ENCODE measurements at regions not wholly inside any gene's neighbourhood (a gene's known extent, or its start where the extent isn't known, plus 50 kb on each side); places are given as distances from the start of the nearest gene placed in this dataset.

- no peak for DNase-seq (ENCODE audit: low read depth in 1 of 2, low spot score in 1 of 2)
- Histone ChIP-seq H3K27me3 (no peaks in the 10 kb centered on the region), H3K9me3 (ENCODE audit: low read depth) (no peaks in the 10 kb centered on the region), H3K36me3 (no peaks in the 10 kb centered on the region), H3K4me3 (no peak overlapping the region), H3K4me1 (ENCODE audit: low read depth) (no peaks in the 10 kb centered on the region), H3K27ac (no peak overlapping the region)
- TF ChIP-seq CTCF (IDR thresholded peaks at IDR 0.05; ENCODE audit: low read depth, low read length), result no peak
These were observed 1823.2 kb upstream of the CDH6 start for GRCh38 chr5:29370248-29370647.

- Histone ChIP-seq H3K4me3 (no peak overlapping the region), H3K36me3 (no peaks in the 10 kb centered on the region), H3K27ac (no peak overlapping the region), H3K4me1 (ENCODE audit: low read depth) (no peaks in the 10 kb centered on the region), H3K9me3 (ENCODE audit: low read depth) (no peaks in the 10 kb centered on the region), H3K27me3 (no peaks in the 10 kb centered on the region)
- no peak for TF ChIP-seq CTCF (IDR thresholded peaks at IDR 0.05; ENCODE audit: low read depth, low read length)
- no peak for DNase-seq (ENCODE audit: low read depth in 1 of 2, low spot score in 1 of 2)
These were observed 1826.2 kb upstream of the CDH6 start for GRCh38 chr5:29367176-29367833.

DNA sequence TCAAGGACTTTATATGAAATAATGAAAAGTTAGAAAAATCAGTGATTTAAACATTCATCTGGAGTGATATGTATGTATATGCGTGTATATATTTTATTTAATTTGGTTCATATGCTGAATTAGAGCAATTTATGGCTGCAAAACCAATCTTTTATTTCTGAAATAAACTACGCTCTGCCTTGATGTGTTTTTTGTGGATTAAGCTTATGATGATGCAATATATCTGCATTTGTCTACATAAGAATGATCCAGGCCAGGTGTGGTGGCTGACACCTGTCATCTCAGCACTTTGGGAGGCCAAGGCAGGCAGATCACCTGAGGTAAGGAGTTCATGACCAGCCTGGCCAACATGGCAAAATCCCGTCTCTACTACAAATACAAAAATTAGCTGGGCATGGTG, 1842.3 kb upstream of the CDH6 start:
- DNase-seq (ENCODE audit: low read depth in 1 of 2, low spot score in 1 of 2), result no peak
- no peak for TF ChIP-seq CTCF (IDR thresholded peaks at IDR 0.05; ENCODE audit: low read depth, low read length)
- no peak overlapping the region for H3K27ac ChIP-seq
- H3K9me3 ChIP-seq (ENCODE audit: low read depth), result no peaks in the 10 kb centered on the region
- H3K4me3 ChIP-seq, result no peak overlapping the region
- H3K36me3 ChIP-seq, result no peaks in the 10 kb centered on the region
- no peaks in the 10 kb centered on the region for H3K27me3 ChIP-seq
- H3K4me1 ChIP-seq (ENCODE audit: low read depth), result no peaks in the 10 kb centered on the region

GRCh38 chr5:29337030-29337429, 1856.5 kb upstream of the CDH6 start:
- H3K36me3 ChIP-seq, result no peaks in the 10 kb centered on the region
- TF ChIP-seq CTCF (IDR thresholded peaks at IDR 0.05; ENCODE audit: low read depth, low read length), result no peak
- H3K27me3 ChIP-seq, result no peaks in the 10 kb centered on the region
- no peaks in the 10 kb centered on the region for H3K4me1 ChIP-seq (ENCODE audit: low read depth)
- H3K27ac ChIP-seq, result no peak overlapping the region
- no peak for DNase-seq (ENCODE audit: low read depth in 1 of 2, low spot score in 1 of 2)
- H3K4me3 ChIP-seq, result no peak overlapping the region
- no peaks in the 10 kb centered on the region for H3K9me3 ChIP-seq (ENCODE audit: low read depth)

DNA sequence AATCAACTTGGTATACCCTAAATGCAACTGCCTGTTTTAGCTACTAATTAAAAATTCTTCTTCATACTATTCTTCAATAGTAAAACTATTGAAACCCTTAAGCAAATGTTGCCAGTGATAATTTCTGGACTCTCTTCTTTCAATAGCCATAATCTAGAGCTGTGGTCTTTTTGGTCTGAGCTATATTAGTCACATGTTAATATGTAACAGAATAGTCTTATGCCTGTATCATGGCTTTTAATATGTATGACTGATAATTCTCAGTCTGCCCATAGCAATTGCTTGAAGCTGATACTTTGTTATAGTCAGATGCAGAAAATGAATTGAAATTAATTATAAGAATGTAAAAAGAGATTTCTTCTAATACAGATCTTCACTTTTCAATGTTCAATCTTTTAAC, 1871.9 kb upstream of the CDH6 start:
- Histone ChIP-seq H3K36me3 (no peaks in the 10 kb centered on the region), H3K4me3 (no peak overlapping the region), H3K9me3 (ENCODE audit: low read depth) (no peaks in the 10 kb centered on the region), H3K27me3 (no peaks in the 10 kb centered on the region), H3K4me1 (ENCODE audit: low read depth) (no peaks in the 10 kb centered on the region), H3K27ac (no peak overlapping the region)
- DNase-seq (ENCODE audit: low read depth in 1 of 2, low spot score in 1 of 2), result no peak
- TF ChIP-seq CTCF (IDR thresholded peaks at IDR 0.05; ENCODE audit: low read depth, low read length), result no peak

Measured in cardiac muscle cell (in vitro differentiated cells and primary cell).